Naive thymus-derived CD4-positive, alpha-beta T cell (primary cell): ENCODE measurements at regions not wholly inside any gene's neighbourhood (a gene's known extent, or its start where the extent isn't known, plus 50 kb on each side); places are given as distances from the start of the nearest gene placed in this dataset.

Experiments used
- ATAC-seq: fragments of 150-1000 bp; cut with Tn5 transposase; 2 replicates; pipeline ENCODE4 v1.10.0; 2021; ENCODE audit warnings: mild to moderate bottlenecking, moderate library complexity
- CTCF ChIA-PET: fragments of 350-600 bp; sonication (Branson Sonifier 250); formaldehyde crosslinking; loops from one replicate; lab custom pipeline; 2021; ENCODE audit warnings: antibody characterized with exemption; lab: Charles Lee
- POLR2A ChIA-PET: fragments of 350-600 bp; sonication (Branson Sonifier 250); formaldehyde crosslinking; loops from one replicate; lab custom pipeline; 2021; ENCODE audit warnings: antibody characterized with exemption, inconsistent platforms; lab: Charles Lee
- DNase-seq, 9 donors: peaks; one replicate each; pipeline versions ENCODE4 v3.0.0 to v3.0.0-alpha.2; 2020 to 2022; ENCODE audit warnings: mixed read lengths in 1 of 9
- H3K27ac ChIP-seq: one replicate; pipeline ENCODE4 v1.7.0; 2013; ENCODE audit warnings: mild to moderate bottlenecking, low read depth, low read length, moderate library complexity
- H3K27me3 ChIP-seq, 2 donors: one replicate each; pipeline ENCODE4 v1.7.0; 2013; ENCODE audit warnings: low read length in 2 of 2, mild to moderate bottlenecking in 2 of 2, moderate library complexity in 2 of 2; ENCODE audit not compliant: control insufficient read depth in 2 of 2, insufficient read depth in 2 of 2
- H3K36me3 ChIP-seq, 3 experiments: 1 replicate in 2 of 3; 2 replicates in 1 of 3; pipeline ENCODE4 v1.7.0; 2013; ENCODE audit warnings: low read length in 3 of 3, mild to moderate bottlenecking in 3 of 3, moderate library complexity in 1 of 3; ENCODE audit not compliant: insufficient read depth in 3 of 3, control insufficient read depth in 2 of 3
- H3K4me1 ChIP-seq, 2 donors: one replicate each; pipeline ENCODE4 v1.7.0; 2013; ENCODE audit warnings: low read length in 2 of 2, mild to moderate bottlenecking in 2 of 2, moderate library complexity in 1 of 2; ENCODE audit not compliant: control insufficient read depth in 2 of 2, insufficient read depth in 2 of 2
- H3K4me3 ChIP-seq: 2 replicates; pipeline ENCODE4 v1.7.0; 2013; ENCODE audit warnings: mild to moderate bottlenecking, low read length
- H3K9me3 ChIP-seq, 3 experiments: 1 replicate in 2 of 3; 2 replicates in 1 of 3; pipeline ENCODE4 v1.7.0; 2013; ENCODE audit warnings: low read length in 3 of 3; ENCODE audit not compliant: control insufficient read depth in 2 of 3
- H3K27ac Mint-ChIP-seq, 9 donors: one replicate each; pipeline ENCODE4 v1.8.0; 2020 to 2022; ENCODE audit warnings: mixed read lengths in 9 of 9, mild to moderate bottlenecking in 8 of 9, moderate library complexity in 5 of 9, inconsistent platforms in 2 of 9
- H3K27me3 Mint-ChIP-seq, 5 donors: one replicate each; pipeline ENCODE4 v1.8.0; 2021 to 2022; ENCODE audit warnings: mixed read lengths in 5 of 5, mild to moderate bottlenecking in 1 of 5
- H3K36me3 Mint-ChIP-seq, 5 donors: one replicate each; pipeline ENCODE4 v1.8.0; 2020 to 2022; ENCODE audit warnings: mixed read lengths in 5 of 5, mild to moderate bottlenecking in 3 of 5, inconsistent platforms in 1 of 5
- H3K4me1 Mint-ChIP-seq, 7 donors: one replicate each; pipeline ENCODE4 v1.8.0; 2020 to 2022; ENCODE audit warnings: mixed read lengths in 7 of 7, mild to moderate bottlenecking in 3 of 7, inconsistent platforms in 1 of 7
- H3K4me3 Mint-ChIP-seq, 10 donors: one replicate each; pipeline ENCODE4 v1.8.0; 2020 to 2022; ENCODE audit warnings: mild to moderate bottlenecking in 10 of 10, mixed read lengths in 10 of 10, moderate library complexity in 6 of 10, inconsistent platforms in 2 of 10
- H3K9me3 Mint-ChIP-seq, 11 donors: one replicate each; pipeline ENCODE4 v1.8.0; 2020 to 2022; ENCODE audit warnings: mixed read lengths in 11 of 11, mild to moderate bottlenecking in 4 of 11, inconsistent platforms in 1 of 11, moderate library complexity in 1 of 11
- intact Hi-C, 2 donors: fragments of 100-400 bp; cut with micrococcal nuclease; formaldehyde crosslinking; loops; one replicate each; pipeline ENCODE4 v1.15.1; 2023

DNA sequence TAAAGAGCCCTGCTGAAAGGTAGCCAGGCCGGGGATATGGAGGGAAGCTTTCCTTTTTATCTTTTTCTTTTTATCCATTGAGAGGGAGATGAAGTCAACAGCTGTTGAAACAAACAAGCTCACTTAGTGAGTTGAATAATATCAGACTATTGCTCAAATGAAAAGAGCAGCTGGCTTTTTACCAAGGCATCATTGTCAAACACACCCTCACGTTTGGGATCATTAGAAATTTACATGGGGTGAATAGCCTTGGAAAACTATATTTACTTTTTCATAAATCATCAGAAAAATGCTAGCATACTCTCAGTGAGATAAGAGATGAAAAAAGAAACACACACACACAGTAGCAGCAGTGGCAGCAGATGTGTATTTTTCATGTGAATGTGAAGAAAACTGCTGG lies 71.5 kb upstream of the HNMT start:
- H3K4me3 ChIP-seq = no peak overlapping the region
- H3K9me3 ChIP-seq = no peaks in the 10 kb centered on the region
- no peak overlapping the region for H3K27ac Mint-ChIP-seq
- no peaks in the 10 kb centered on the region for H3K9me3 Mint-ChIP-seq
- H3K36me3 ChIP-seq = no peaks in the 10 kb centered on the region
- intact Hi-C loops = no loop called here
- POLR2A ChIA-PET = no interaction called here
- no peaks in the 10 kb centered on the region for H3K4me1 Mint-ChIP-seq
- no peaks in the 10 kb centered on the region for H3K27me3 ChIP-seq
- H3K27me3 Mint-ChIP-seq = peaks cover 0 to 39% (median 3%) of the 10 kb centered on the region in 5 donors
- no peak for ATAC-seq
- CTCF ChIA-PET = no interaction called here
- no peaks in the 10 kb centered on the region for H3K36me3 Mint-ChIP-seq
- no peak overlapping the region for H3K4me3 Mint-ChIP-seq
- DNase-seq = no peak
- no peak overlapping the region for H3K27ac ChIP-seq
- H3K4me1 ChIP-seq = no peaks in the 10 kb centered on the region

DNA sequence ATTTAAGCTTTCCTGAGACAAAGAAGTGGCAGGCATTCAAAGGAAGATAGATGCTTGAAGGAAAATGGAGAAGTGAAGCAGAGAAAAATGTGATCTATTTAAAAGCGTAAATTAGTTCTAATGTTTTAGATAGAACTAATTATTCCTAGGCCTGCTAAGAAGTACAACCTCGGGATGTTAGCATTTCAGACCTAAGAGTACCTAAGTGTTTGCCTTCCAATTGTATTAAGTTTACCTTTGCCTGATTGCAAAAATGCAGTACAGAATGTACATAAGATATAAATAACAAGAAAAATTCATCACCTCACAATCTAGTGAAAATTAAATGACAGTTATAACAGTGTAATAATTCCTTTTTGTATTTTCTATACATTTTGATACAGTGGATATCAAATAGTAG lies 71.1 kb upstream of the HNMT start:
- Histone ChIP-seq H3K27me3 (no peaks in the 10 kb centered on the region), H3K9me3 (no peaks in the 10 kb centered on the region), H3K27ac (no peak overlapping the region), H3K4me1 (no peaks in the 10 kb centered on the region), H3K4me3 (no peak overlapping the region), H3K36me3 (no peaks in the 10 kb centered on the region)
- H3K9me3 Mint-ChIP-seq = no peaks in the 10 kb centered on the region
- H3K4me1 Mint-ChIP-seq = no peaks in the 10 kb centered on the region
- no peaks in the 10 kb centered on the region for H3K36me3 Mint-ChIP-seq
- POLR2A ChIA-PET = no interaction called here
- peaks cover 0 to 39% (median 3%) of the 10 kb centered on the region in 5 donors for H3K27me3 Mint-ChIP-seq
- no peak for DNase-seq
- H3K4me3 Mint-ChIP-seq = no peak overlapping the region
- H3K27ac Mint-ChIP-seq = no peak overlapping the region
- intact Hi-C loops = no loop called here
- ATAC-seq = no peak
- CTCF ChIA-PET = no interaction called here

DNA sequence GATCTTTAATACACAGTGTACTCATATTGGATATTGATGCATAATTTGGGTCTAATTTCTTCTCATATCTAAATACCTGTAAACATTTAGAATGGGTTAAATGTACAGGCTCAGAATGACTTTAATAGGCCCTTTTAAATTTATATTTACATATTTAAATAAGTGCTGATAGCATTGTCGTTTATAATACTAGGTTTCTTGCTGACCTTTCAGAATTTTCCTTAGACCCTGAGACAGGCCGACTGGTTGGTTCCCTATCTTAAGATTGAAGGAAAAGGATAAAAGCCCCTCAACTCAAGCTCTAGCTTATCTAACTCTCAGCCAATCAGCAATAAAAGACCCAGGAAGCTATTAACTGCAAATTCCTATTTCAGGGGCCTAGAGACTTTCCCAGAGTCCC lies 67.8 kb upstream of the HNMT start:
- H3K27ac ChIP-seq = no peak overlapping the region
- CTCF ChIA-PET = no interaction called here
- no peaks in the 10 kb centered on the region for H3K27me3 ChIP-seq
- H3K36me3 Mint-ChIP-seq = no peaks in the 10 kb centered on the region
- no peaks in the 10 kb centered on the region for H3K4me1 Mint-ChIP-seq
- POLR2A ChIA-PET = no interaction called here
- no peak overlapping the region for H3K4me3 Mint-ChIP-seq
- H3K4me3 ChIP-seq = no peak overlapping the region
- H3K4me1 ChIP-seq = no peaks in the 10 kb centered on the region
- no peak overlapping the region for H3K27ac Mint-ChIP-seq
- intact Hi-C loops = no loop called here
- no peaks in the 10 kb centered on the region for H3K9me3 ChIP-seq
- DNase-seq (no peak), ATAC-seq (no peak)
- H3K9me3 Mint-ChIP-seq = no peaks in the 10 kb centered on the region
- H3K27me3 Mint-ChIP-seq = peaks cover 0 to 28% (median 8%) of the 10 kb centered on the region in 5 donors
- H3K36me3 ChIP-seq = no peaks in the 10 kb centered on the region

DNA sequence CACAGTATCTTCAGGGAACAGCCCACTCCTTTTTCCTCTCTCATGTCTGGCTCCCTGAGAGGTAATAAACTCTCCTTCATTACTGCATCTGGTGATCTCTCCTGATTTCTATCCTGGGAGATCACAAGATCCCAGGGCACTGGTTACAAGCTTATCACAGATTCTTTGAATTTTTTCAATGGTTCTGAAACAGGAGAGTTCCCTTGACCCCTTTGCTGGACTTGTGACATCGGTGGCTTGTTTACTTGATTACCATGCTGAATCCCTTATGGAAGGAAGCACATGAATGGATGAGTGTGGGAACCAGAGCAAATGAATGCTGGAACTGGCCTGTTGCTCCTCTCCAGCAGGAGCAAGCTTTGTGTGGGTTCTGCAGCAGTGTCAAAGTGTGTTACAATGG lies 67.2 kb upstream of the HNMT start:
- Mint-ChIP-seq H3K27me3 (peaks cover 0 to 27% (median 8%) of the 10 kb centered on the region in 5 donors), H3K4me3 (no peak overlapping the region), H3K36me3 (no peaks in the 10 kb centered on the region), H3K9me3 (no peaks in the 10 kb centered on the region), H3K4me1 (no peaks in the 10 kb centered on the region), H3K27ac (no peak overlapping the region)
- intact Hi-C loops = no loop called here
- CTCF ChIA-PET = no interaction called here
- Histone ChIP-seq H3K36me3 (no peaks in the 10 kb centered on the region), H3K9me3 (no peaks in the 10 kb centered on the region), H3K4me3 (no peak overlapping the region), H3K4me1 (no peaks in the 10 kb centered on the region), H3K27ac (no peak overlapping the region), H3K27me3 (no peaks in the 10 kb centered on the region)
- ATAC-seq = no peak
- POLR2A ChIA-PET = no interaction called here
- no peak for DNase-seq

DNA sequence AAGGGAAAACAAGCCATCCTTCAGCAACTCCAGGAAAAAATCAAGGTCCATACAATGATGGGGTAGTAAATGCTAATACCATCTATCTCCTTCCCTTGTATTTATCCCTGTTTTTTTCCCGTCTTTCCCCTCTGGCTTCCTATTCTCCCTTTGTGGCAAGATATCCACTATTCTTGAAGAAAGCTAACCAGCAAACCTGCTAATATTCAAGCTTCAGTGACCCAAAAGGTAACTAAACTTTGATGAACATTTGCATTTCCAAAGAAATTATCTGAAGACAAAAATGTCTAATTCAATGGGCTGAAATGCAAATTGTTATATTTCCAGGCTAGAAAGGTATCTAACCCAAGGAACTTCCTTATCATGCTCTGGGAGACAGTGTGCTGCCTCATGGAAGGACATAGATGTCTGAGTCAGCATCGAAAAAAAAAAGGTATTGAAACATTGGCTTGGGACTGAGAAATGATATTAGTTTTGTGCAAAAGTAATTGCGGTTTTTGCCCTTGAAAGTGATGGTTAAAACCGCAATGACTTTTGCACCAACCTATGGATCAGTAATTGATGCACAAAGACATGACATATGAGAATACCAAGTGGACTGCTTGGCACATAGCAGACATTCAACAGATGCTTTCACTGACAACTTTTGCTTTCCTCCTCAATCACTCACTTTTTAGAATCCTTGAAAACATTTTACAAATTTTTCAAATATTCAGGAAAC lies 63.7 kb upstream of the HNMT start:
- CTCF ChIA-PET = no interaction called here

DNA sequence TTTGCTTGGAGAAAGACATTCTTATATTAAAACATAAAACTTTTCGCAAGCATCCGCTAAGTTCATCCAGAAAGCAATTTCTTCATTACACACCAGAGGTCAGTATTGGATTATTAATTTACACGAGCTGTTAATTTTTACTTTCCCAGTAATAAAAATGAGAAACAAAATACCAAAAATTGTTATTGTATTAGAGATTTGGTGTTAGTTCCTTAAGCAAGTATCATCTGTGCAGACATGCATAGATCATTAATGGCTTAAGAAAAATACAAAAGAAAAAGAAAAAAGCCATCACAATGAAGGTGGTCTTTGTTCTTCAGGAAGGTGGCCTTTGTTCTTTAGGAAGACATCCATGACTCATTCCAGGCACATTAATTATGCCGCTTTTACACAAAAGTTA lies 53.6 kb upstream of the HNMT start:
- Histone ChIP-seq H3K4me3 (no peak overlapping the region), H3K9me3 (no peaks in the 10 kb centered on the region), H3K27ac (no peak overlapping the region), H3K27me3 (no peaks in the 10 kb centered on the region), H3K36me3 (no peaks in the 10 kb centered on the region), H3K4me1 (no peaks in the 10 kb centered on the region)
- Mint-ChIP-seq H3K36me3 (no peaks in the 10 kb centered on the region), H3K9me3 (peaks cover 0 to 2% (median 0%) of the 10 kb centered on the region in 11 donors), H3K27ac (no peak overlapping the region), H3K4me3 (no peak overlapping the region), H3K4me1 (no peaks in the 10 kb centered on the region), H3K27me3 (peaks cover 0 to 27% (median 3%) of the 10 kb centered on the region in 5 donors)
- DNase-seq (no peak), ATAC-seq (no peak)
- CTCF ChIA-PET = interaction anchor here (0.6 to 0.7 kb wide), 2 partner anchors 875 to 917 kb away, joined by 3 read pairs; no protein-coding TSS in a partner anchor
- intact Hi-C loops = loop anchor here (1.0 to 2.0 kb wide), 2 partner anchors 876 to 917 kb away; no protein-coding TSS in a partner anchor
- POLR2A ChIA-PET = no interaction called here

More for the DNA sequence above, 63.7 kb upstream of the HNMT start:
- no peaks in the 10 kb centered on the region for H3K4me1 ChIP-seq
- intact Hi-C loops = no loop called here
- ATAC-seq (no peak), DNase-seq (no peak)
- no peaks in the 10 kb centered on the region for H3K27me3 ChIP-seq
- Mint-ChIP-seq H3K27ac (no peak overlapping the region), H3K4me1 (no peaks in the 10 kb centered on the region), H3K36me3 (no peaks in the 10 kb centered on the region), H3K27me3 (peaks cover 0 to 14% (median 5%) of the 10 kb centered on the region in 5 donors), H3K4me3 (no peak overlapping the region), H3K9me3 (no peaks in the 10 kb centered on the region)
- no peak overlapping the region for H3K27ac ChIP-seq
- H3K36me3 ChIP-seq = no peaks in the 10 kb centered on the region
- POLR2A ChIA-PET = interaction anchor here (0.6 kb wide), 1 partner anchor 57 kb away, joined by 4 read pairs; no protein-coding TSS in a partner anchor
- no peak overlapping the region for H3K4me3 ChIP-seq
- no peaks in the 10 kb centered on the region for H3K9me3 ChIP-seq

DNA sequence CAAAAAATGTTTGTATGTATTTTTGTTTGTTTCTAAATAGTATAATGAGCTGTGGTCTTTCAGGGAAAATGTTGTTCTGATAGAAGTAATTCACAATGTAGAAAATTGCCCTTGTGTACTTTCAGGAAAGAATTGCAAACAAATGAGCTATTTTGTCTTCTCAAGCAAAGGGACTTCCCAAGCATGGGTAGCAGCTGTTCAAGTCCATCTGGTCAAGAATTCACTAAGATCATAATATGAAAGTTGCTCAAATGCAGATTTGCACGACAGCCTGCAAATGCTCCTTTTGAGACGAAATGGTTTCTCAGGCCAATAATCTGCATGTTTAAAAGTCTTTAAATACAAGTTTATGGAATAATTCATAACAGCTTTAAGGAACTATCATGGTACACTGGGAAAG lies 51.9 kb upstream of the HNMT start:
- peaks cover 0 to 29% (median 5%) of the 10 kb centered on the region in 5 donors for H3K27me3 Mint-ChIP-seq
- ChIA-PET POLR2A (no interaction called here), CTCF (interaction anchor here (1.2 kb wide), 1 partner anchor 914 kb away, joined by 3 read pairs; no protein-coding TSS in a partner anchor)
- H3K4me1 ChIP-seq = no peaks in the 10 kb centered on the region
- no peaks in the 10 kb centered on the region for H3K9me3 ChIP-seq
- peaks cover 0 to under 1% (median 0%) of the 10 kb centered on the region in 11 donors for H3K9me3 Mint-ChIP-seq
- intact Hi-C loops = no loop called here
- H3K4me3 Mint-ChIP-seq = no peak overlapping the region
- no peaks in the 10 kb centered on the region for H3K36me3 Mint-ChIP-seq
- DNase-seq = no peak
- H3K4me1 Mint-ChIP-seq = no peaks in the 10 kb centered on the region
- no peak overlapping the region for H3K27ac Mint-ChIP-seq
- H3K27me3 ChIP-seq = no peaks in the 10 kb centered on the region
- no peak overlapping the region for H3K4me3 ChIP-seq
- no peak for ATAC-seq
- H3K36me3 ChIP-seq = no peaks in the 10 kb centered on the region
- H3K27ac ChIP-seq = no peak overlapping the region
